CD4-positive, alpha-beta T cell treated with Interleukin-17A for 4 hours (primary cell): ENCODE measurements at regions not wholly inside any gene's neighbourhood (a gene's known extent, or its start where the extent isn't known, plus 50 kb on each side); places are given as distances from the start of the nearest gene placed in this dataset.
"Not testable (repeated sequence)": the region's sequence is repeated elsewhere in the genome, so short reads cannot be mapped to it uniquely, and the experiment has no call there.

ENCODE experiments used
- DNase-seq: peaks from one replicate; pipeline ENCODE4 v3.0.0-alpha.2; 2020; ENCODE audit warnings: mixed read lengths

DNA sequence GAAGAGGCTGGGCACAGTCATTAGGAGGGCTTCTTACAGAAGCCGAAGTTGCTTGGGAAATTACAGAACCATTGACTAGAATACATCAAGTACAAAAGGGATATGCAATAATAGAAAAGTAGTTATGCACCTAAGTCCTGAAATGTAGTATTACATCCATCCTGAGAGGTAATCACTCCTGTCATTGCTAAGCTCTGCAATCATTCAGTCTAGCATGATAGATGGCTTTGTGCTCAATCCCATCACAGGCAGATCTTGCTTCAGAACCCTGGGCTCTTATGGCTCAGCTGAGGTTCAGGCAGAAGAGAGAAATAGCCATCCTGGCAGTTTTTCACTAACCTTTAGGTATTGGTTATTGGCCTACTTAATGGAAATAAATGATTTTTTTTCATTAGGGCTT lies 231.7 kb upstream of the AFF2 start:
- DNase-seq: no peak

DNA sequence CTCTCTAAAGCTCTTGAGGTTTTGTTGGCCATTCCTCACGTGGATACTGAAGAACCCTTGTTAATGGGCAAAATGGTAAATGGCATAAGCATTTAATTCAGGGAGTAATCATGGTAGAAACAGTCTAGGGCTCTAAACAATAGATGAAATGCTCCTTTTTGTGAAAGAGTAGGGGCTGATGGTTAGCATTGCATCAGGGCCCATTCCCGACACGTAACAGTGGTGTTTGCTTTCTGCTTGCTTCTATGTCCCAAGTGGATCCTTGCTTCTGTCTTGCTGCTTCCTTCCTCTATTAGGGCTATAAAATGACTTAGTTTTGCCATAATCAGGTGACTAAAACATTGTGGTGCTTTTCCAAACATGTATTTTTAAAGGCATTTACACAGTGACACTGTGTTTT lies 230.9 kb upstream of the AFF2 start:
- no peak for DNase-seq

DNA sequence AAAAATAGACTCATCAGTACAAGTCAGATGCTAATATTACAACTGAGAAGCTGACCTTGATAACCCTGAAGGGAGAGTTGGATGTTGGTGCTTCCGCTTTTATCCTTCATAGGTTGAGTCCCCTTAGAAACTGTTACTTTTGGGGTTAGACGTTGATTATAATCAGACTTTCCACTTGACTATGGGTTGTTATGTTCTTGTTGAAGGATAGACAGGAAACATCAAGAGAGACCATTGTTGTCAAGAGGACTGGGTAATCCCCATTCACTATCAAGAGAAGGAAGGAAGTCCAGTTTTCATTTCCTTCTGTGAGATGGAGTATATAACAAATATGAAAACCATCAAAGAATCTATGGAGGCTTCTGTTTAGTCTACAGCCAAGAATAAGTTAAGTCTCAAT lies 229.9 kb upstream of the AFF2 start:
- no peak for DNase-seq

DNA sequence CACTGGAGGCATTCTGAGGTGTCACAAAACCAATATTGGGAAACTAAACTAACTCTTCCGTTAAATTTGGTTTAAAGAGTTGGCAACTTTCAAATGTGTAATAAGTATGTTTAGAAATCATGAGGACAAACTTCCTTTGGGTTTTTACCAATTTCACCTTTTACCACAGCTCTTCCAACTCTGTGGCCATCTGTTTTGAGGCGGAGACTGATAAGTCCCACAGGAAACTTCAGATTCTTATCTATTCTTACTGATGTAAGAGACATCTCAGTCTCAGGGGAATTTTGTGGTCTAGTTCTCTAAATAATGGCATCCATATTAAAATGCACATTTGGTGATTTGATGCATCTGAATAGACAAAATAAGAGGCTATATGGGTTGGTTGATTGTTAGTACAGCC lies 229.2 kb upstream of the AFF2 start:
- DNase-seq: no peak

DNA sequence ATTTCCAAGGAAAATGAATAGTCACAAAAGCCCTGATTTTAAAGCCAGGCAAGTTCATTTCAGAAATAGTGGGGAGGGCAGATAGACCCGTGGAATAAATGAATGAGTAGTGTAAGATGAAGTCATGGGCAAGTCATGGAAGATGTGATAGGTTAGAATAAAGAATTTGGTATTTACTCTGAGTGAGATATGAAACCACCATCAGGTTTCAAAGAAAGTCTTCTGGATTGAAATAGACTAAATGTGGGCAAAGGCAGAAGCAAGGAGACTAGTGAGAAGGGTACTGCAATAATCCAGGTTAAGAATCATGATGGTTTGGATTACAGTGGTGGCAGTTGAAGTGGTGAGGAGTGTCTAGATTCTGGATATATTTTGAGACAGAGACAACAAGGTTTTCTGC lies 218.5 kb upstream of the AFF2 start:
- DNase-seq: no peak

DNA sequence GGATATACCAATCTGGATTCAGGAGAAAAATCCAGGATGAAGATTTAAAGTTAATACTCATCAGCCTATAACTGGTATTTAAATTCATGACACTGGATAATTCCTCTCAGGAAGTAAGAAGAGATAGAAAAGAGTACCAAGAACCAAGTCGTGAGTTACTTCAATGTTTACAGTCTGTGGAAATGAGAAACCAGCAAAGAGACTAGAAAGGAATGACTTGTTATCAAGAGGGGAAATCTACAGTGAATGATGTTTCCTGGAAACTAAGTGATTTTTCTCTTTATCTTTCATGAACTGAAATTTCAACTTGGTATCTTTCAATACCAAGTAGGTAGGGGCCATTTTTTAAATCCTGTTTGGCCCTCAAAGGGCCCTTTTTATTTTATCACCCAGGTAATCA lies 217.9 kb upstream of the AFF2 start:
- DNase-seq: no peak

DNA sequence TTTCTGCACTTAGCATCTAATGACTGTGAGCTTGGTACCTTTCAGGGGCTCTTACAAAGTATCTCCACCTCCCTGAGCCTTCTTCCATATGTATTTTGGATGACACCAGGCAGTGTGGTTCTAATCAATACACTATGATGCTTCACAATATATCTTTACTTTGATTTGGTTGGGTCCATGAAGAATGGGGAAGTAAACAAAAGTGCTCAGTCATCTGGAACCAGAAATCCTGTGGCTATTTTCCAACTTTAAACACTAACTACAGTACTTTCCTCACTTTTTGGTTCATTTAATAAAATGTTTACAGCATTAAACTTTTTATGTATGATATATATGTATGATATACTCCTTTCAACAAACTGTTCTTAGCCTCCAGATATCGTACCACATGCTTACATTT lies 216.4 kb upstream of the AFF2 start:
- DNase-seq: no peak

DNA sequence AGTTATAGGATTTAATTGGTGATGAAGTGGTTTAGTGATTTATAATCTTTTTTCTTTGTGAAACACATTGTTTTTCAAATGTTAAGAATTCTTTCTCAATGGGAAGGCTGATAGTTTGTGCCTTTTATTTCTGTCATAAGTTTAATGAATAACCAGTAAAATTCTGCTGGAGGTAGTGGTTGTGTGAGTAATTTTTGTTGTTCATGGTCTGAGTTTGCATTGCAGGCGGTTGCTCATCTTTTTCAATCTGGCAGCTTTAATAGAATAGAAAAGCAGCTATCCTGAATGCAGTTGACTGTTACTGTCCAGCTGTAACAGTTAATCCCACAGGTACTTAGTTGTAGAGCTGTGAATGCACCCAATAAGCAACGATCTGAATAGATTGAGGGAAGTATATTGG lies 215.6 kb upstream of the AFF2 start:
- DNase-seq: no peak

DNA sequence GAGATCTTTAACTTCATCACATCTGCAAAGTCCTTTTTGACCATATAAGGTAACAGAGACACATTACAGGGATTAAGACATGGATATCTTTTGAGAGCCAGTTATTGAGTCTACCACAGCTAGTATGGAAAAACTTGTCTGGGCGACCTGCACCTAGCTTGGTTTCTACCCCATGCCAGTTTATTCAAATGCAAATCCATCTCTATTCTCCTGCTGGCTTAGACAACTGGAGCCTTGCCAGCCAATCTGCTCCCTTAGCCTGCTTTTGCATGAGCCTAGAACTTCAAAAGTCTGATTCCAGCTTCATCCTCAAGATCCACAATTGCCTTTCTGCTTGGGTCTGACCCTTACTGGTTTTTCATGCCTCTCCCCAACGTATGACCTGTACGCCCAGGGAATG lies 212.0 kb upstream of the AFF2 start:
- DNase-seq: no peak

DNA sequence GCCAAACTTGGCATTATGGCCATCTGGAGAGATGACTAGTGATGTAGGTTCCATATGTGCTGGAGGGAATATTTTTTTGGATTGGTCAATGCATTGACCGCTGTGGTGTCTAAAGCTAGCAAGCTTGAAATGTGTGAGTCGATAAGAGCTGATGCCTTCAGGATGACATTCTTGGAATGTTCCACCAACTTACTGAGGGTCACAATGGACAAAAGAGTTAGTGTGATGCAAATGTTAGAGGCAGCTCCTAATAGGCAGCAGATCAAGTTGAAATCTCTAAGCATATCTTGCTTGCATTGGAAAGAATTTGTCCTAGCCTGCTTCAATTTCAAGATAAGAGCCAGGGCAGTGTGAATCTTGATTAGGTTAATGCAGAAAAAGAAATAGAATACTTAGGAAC lies 210.4 kb upstream of the AFF2 start:
- no peak for DNase-seq

DNA sequence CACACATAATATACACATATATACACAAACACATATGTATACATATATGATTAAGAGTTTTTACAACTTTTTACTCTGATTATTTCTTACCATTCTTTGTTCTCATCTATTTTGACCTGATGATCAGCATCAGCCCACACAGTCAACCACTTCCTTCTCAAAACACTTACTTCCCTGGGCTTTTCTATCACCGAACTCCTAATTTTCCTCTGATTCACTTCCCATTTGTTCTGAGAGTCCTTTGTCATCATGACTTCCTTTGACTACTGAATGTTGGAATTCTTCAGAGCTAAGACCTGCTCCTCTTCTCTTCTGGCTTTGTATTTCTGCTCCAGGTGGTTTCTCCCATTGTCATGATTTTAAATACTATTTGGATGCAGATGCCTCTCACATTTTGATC lies 209.5 kb upstream of the AFF2 start:
- no peak for DNase-seq

DNA sequence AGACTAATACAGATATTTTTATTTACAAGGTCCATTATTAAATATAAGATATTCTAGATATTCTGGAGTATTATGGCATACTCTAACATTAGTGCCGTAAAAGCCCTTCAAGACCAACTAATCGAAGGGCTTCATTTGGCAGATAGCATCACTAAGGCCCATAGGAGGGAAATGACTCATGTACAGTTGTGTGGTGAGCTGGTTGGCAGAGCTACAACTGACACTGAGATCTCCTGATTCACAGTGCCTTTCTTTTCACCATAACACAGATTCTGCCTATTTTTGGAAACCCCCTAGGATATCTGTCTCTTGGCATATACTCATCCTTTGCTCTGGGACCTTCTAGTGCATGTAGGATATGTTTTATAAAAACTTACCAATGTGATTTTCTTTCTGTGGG lies 201.7 kb upstream of the AFF2 start:
- no peak for DNase-seq

DNA sequence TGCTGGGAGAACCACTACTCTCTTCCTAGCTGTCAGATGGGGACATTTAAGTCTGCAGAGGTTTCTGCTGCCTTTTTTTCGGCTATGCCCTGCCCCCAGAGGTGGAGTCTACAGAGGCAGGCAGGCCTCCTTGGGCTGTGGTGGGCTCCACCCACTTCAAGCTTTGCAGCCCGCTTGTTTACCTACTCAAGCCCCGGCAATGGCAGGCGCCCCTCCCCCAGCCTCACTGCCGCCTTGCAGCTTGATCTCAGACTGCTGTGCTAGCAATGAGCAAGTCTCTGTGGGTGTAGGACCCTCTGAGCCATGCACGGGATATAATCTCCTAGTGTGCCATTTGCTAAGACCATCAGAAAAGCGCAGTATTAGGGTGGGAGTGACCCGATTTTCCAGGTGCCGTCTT lies 195.2 kb upstream of the AFF2 start:
- DNase-seq: not testable (repeated sequence)

DNA sequence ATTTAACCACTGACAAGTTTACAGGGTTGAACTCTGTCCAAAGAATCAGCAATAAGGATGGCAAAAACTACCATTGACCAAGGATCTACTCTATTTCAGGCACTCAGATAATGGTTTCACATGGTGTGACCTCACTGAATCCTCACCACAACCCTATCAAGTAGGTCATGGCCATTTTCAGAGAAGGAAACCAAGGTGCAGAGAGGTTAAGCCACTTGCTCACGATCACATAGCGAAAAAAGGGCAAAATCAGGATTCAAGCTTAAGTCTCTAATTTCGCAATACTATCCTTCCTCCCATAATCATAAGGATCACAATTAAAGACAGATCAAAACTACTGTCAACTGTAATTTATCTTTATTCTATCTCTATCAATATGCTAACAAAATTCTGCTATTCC lies 191.0 kb upstream of the AFF2 start:
- DNase-seq: no peak

DNA sequence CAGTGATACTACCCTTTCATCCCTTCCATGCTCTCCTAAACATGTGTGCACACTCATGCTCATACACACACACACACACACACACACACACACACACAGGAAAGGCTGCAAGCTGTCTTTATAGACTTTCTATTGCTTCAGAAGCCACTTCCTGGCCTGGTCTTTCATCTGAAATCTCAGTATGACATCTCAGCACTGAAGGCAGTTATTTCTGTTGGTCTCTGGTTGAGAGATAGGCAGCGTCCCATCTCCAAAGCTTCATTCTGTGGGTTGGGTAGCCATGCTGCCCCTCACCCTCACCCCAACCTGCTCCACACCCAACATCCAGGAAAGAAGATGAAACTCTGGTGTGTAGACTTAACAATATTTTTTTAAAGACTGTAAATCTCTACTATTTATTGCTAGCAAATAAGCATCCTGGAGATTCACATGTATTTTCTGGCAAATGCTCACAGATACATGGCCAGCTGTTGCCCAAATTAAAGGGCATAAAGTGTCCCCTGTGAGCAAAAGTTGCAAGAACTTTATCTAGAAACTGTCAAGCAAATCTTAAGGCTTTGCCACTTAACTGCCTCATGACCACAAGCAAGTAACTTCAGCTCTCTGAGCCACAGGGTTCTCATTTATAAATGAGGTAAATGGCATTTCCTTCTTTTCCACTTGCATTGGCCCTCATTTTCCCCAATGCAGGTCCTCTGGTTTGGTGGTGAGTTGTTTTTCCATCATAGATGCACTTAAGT lies 189.8 kb upstream of the AFF2 start:
- DNase-seq: peak; percentile 72

DNA sequence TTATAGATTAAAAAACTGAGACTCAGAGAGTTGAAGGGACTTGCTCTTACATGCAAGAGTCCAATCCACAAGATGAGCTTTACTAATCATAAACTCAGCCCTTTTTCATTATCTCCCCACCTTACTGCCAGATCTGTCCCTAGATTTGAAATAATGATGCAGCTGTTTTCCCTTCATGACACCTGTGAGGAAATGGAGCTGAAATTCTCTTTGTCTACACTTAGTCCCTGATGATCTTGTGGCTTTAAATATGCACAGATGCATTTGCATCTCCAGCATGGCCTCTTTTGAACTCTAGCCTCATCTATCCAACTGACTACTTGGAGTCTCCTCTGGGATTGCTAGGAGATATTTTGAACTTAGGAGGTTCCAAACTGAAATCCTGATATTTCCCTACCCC lies 188.9 kb upstream of the AFF2 start:
- DNase-seq: no peak

DNA sequence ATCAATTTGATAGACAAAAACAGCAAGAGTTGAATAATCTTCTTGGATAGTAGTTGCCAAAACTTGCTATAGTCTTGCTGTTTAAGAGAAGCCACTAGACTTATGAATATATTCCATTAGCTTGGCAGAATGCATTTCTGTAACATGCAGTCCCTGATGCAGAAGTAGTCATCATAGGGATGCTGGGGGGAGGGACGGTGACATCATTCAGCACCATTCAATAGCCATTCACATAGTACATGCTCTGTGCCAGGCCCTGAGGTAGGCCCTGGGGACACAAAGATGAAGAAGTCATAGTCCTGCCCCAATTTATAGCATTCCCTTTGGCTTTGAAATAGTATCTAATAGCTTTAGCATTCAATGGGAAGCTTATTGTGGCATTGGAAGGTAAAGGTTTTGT lies 185.5 kb upstream of the AFF2 start:
- DNase-seq: no peak

DNA sequence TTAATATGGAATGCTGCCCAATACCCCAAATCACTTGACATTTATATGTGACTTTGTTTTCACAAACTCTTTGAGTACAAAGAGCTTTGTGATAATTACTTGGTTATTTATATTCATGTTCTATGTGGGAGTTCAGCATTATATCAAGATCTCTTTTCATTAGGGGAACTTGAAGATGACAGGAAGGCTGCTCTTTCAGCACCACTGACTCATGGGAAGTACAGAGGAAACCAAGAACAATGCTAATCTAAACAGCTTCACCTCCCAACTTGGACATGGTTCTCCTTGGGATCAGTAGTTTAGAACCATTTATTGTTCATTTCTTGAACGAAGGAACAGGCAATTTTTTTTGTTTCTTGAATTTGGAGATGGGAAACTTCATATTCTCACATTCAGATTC lies 184.0 kb upstream of the AFF2 start:
- no peak for DNase-seq

DNA sequence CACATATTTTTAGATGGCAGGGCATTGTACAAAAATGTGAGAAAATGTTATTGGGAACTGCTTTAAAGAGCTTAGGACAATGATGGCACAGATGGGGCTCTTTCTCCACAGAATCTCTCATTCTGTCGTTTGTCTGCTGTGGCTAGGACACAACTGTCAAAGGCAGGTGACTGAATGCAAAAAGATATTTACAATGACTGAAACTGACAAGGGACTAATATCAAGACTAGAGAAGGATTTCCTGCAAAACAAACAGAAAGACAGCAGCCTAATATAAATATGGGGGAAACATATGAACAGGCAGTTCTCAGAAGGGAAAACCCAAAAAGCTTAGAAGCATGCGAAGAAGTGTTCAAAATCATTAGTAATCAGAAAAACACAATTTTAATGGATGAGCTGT lies 177.5 kb upstream of the AFF2 start:
- DNase-seq: no peak

DNA sequence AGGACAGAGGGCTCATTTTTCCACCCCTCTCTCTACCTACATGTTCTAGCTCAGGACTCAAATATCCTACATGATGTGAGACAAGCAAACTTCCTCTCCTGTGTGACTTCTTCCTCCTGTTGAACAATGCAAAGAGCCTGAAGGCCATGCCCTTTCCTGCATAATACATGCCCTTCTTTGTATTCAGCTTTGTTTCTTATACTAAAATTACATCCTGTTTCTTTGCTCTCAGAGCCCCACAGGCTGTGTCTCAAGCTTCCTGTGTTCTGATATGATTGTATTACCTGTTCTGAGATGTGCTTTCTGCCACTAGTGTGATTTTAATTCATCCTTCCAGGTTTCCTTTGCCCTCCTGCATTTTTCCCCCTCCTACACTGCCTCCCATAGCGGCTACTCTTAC lies 166.4 kb upstream of the AFF2 start:
- DNase-seq: peak; percentile 37

DNA sequence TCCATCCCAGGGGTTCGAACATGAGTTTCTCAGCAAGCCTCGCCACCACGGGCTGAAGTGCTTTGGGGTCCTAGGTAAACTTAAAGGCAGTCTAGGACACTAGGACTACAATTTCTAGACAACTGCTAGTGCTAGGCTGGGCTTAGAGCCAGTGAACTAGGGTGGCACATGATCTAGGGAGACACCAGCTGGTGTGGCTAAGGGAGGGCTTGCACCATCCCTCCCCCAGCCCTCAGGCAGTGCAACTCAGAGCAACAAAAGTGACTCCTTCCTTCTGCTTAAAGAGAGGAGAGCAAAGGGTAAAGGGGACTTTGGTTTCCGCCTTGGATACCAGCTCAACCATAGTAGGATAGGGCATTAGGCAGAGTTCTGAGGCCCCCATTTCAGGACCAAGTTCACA lies 162.5 kb upstream of the AFF2 start:
- DNase-seq: no peak

DNA sequence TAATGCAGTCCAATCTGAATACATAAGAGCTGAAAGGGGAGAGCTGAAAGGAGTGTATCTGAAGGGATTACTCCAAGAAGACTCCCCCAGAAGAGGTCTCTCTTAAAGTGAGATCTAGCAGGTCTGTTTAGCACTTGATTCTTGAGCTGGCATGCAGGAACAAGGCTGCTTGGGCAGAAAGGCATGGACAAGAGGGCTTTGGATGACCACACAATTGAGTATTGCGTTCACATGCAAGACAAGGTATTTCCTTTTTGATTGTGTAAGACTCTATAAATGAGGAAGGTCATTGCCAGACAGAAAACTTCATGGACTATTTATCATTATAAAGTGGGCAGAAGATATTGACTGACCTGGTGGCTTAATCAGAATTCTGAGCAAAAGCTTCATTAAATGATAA lies 145.5 kb upstream of the AFF2 start:
- no peak for DNase-seq

DNA sequence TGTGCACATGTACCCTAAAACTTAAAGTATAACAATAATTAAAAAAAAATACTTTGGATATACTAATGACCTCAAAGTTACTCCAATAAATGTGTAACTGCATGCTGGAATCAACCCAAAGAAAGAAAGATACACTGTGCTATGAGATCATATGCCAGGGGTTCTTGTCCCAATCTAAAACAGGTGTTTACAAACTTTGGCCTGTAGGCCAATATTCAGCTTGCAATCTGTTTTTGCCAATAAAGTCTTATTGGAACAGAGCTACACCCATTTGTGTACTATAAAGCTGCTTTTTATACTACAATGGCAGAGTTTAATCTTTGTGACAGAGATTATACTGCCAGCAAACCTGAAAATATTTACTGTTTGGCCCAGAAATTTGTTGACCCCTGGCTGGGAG lies 138.8 kb upstream of the AFF2 start:
- DNase-seq: no peak

DNA sequence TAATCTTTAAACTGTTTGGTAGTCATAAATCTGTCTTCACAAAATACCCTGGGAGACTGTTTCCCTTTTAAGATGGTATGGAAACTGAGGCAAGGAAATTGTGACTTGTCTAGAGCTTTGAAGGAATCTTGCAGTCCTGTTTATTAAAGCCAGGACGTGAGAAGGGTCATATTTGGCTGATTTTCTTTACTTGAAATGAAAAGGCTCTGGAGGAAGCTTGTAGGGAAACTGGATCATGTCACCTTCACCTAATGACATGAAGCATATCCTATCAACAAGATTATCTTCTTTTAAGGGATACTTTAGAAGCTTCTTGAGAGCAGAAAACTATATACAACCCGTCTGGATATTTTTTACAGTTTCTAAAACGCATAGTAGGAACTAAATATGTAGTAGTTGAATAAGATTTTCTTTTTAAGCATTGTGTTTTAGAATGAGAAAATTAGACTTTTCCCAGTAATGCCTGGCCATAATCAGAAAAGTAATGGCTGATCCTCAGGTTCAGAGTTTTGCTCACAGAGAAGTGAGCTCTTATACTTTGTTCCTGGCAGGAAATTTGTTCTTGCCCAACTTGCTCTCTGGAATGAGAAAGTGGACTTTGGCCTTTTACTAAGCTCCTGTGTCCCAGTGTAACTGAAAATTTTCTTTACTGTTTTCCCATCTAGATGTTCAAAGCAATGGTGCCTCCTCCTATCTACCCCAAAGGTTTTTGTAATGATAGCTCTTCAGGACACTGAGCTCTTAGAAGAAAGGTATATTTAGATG lies 136.8 kb upstream of the AFF2 start:
- no peak for DNase-seq

DNA sequence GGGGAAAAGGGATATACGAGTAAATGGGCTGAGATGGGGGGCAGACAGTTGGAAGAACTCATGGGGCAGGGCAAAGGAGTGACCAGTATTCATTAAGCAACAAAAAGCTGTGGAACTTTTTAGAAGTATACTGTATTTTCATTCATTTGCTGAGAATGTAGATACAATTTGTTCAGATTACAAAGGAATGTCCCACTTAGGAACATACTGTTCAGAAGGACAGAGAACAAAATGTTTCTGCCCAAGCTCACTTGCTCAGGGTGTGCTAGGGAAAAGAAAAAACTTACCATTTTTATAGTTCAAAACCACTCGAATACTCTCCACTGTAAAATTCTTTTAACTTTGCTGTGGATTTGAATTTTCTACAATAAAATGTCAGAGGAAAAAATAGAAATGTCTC lies 135.2 kb upstream of the AFF2 start:
- no peak for DNase-seq
